ENCODE measurements at regions not wholly inside any gene's neighbourhood (a gene's known extent, or its start where the extent isn't known, plus 50 kb on each side); places are given as distances from the start of the nearest gene placed in this dataset.

DNA sequence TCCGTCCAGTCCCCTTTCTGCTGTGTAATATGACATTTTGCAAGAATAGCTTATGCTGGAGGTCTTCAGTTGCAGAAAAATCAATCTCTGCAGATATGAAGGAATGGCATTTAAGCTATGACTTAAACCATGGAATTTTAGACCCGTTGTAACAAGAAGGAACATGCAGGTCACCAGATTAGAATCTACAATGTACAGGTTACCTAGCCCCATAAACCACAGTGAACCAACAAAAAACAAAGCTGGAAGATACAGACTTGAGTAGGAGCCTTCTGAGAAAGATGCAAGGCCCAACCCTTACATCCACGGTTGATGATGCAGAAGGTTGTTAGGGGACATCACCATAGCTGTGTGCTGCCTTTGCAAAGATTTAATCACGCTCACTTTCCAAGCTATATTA, 132.5 kb downstream of the WT1 start:
- Mint-ChIP-seq H3K36me3 (ENCODE audit: insufficient read depth, unreplicated experiment) (no peaks in the 10 kb centered on the region), H3K4me3 (ENCODE audit: low read depth, unreplicated experiment) (no peak overlapping the region), H3K9me3 (ENCODE audit: low read depth, unreplicated experiment) (no peaks in the 10 kb centered on the region), H3K27ac (ENCODE audit: unreplicated experiment) (no peak overlapping the region), H3K4me1 (ENCODE audit: low read depth, unreplicated experiment) (no peaks in the 10 kb centered on the region), H3K27me3 (ENCODE audit: unreplicated experiment) (peaks cover 86% of the 10 kb centered on the region)
- CTCF ChIA-PET = interaction anchor here (0.7 to 1.6 kb wide), 3 partner anchors 10 to 490 kb away, joined by 4 to 6 read pairs (median 4); no protein-coding TSS in a partner anchor
- TF ChIP-seq, protein P1, sequence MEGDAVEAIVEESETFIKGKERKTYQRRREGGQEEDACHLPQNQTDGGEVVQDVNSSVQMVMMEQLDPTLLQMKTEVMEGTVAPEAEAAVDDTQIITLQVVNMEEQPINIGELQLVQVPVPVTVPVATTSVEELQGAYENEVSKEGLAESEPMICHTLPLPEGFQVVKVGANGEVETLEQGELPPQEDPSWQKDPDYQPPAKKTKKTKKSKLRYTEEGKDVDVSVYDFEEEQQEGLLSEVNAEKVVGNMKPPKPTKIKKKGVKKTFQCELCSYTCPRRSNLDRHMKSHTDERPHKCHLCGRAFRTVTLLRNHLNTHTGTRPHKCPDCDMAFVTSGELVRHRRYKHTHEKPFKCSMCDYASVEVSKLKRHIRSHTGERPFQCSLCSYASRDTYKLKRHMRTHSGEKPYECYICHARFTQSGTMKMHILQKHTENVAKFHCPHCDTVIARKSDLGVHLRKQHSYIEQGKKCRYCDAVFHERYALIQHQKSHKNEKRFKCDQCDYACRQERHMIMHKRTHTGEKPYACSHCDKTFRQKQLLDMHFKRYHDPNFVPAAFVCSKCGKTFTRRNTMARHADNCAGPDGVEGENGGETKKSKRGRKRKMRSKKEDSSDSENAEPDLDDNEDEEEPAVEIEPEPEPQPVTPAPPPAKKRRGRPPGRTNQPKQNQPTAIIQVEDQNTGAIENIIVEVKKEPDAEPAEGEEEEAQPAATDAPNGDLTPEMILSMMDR (IDR thresholded peaks at IDR 0.05; ENCODE audit: unreplicated experiment) = no peak
- BruUV-seq (replicated peaks) = no TSS peak
- intact Hi-C loops (cut with micrococcal nuclease; ENCODE audit: unreplicated experiment) = no loop called here
- DNase-seq = no peak

DNA sequence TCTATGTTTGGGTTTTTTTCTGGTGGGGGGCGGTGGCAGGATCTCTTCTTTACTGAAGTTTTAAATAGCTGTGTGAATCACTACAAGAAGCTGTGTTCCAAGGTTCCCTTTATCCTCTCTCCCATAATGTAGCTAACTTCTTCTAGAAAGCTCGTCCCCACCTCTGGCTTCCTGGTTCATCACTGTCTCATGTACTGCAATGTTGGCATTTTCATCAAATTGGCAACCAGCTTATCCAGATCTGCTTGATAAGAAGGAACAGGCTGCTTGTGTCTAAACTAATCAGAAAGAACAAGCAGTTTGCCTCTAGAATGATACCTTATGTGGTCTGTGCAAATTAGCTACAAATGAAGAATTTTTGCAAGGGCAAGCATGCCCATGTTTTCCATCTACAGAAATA, 130.8 kb downstream of the WT1 start:
- TF ChIP-seq, protein P1 (IDR thresholded peaks at IDR 0.05; ENCODE audit: unreplicated experiment) = no peak
- Mint-ChIP-seq H3K27me3 (ENCODE audit: unreplicated experiment) (peaks cover 80% of the 10 kb centered on the region), H3K4me1 (ENCODE audit: low read depth, unreplicated experiment) (no peaks in the 10 kb centered on the region), H3K9me3 (ENCODE audit: low read depth, unreplicated experiment) (no peaks in the 10 kb centered on the region), H3K4me3 (ENCODE audit: low read depth, unreplicated experiment) (no peak overlapping the region), H3K36me3 (ENCODE audit: insufficient read depth, unreplicated experiment) (no peaks in the 10 kb centered on the region), H3K27ac (ENCODE audit: unreplicated experiment) (no peak overlapping the region)
- no peak for DNase-seq
- intact Hi-C loops (cut with micrococcal nuclease; ENCODE audit: unreplicated experiment) = no loop called here
- no TSS peak for BruUV-seq (replicated peaks)
- CTCF ChIA-PET = interaction anchor here (1.6 kb wide), 1 partner anchor 8 kb away, joined by 6 read pairs; no protein-coding TSS in a partner anchor

DNA sequence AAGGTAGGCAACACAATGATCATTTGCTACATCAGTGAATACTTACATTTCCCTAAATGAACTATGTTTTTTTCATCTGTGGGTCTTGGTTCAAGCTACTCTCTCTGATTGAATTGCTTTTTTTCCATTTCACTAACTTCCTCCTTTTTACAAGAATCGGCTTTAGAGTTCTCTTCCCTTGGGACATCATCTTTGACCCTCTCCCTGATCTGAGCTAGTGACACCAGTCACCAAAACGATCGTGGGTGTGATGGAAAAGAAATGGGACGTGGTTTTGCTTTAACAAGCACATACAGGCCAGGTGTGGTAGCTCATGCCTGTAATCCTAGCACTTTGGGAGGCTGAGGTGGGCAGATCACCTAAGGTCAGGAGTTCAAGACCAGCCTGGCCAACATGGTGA, 129.9 kb downstream of the WT1 start:
- Mint-ChIP-seq H3K4me1 (ENCODE audit: low read depth, unreplicated experiment) (no peaks in the 10 kb centered on the region), H3K27ac (ENCODE audit: unreplicated experiment) (no peak overlapping the region), H3K4me3 (ENCODE audit: low read depth, unreplicated experiment) (no peak overlapping the region), H3K36me3 (ENCODE audit: insufficient read depth, unreplicated experiment) (no peaks in the 10 kb centered on the region), H3K27me3 (ENCODE audit: unreplicated experiment) (peaks cover 71% of the 10 kb centered on the region), H3K9me3 (ENCODE audit: low read depth, unreplicated experiment) (no peaks in the 10 kb centered on the region)
- no peak for DNase-seq
- CTCF ChIA-PET = no interaction called here
- BruUV-seq (replicated peaks) = no TSS peak
- intact Hi-C loops (cut with micrococcal nuclease; ENCODE audit: unreplicated experiment) = no loop called here
- TF ChIP-seq, protein P1 (IDR thresholded peaks at IDR 0.05; ENCODE audit: unreplicated experiment) = no peak

DNA sequence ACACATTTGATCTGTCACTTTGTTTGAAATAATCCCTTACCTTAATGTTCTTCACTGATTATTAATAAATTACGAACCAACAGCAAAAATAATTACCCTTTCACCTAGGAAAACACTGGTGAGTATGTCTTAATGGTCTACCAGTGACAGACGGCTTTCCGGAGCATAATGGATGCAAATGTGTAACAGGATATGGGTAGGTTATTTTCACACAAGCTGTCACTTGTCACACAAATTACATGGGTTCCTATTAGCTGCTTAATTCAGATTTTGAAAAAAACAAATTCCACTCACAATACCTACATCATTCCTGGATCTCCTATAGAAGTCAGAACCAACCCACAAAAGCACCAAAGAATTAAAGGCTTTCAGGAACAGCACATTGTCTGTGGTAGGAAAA, 127.9 kb downstream of the WT1 start:
- Mint-ChIP-seq H3K27me3 (ENCODE audit: unreplicated experiment) (peaks cover 60% of the 10 kb centered on the region), H3K9me3 (ENCODE audit: low read depth, unreplicated experiment) (no peaks in the 10 kb centered on the region), H3K27ac (ENCODE audit: unreplicated experiment) (no peak overlapping the region), H3K4me3 (ENCODE audit: low read depth, unreplicated experiment) (no peak overlapping the region), H3K36me3 (ENCODE audit: insufficient read depth, unreplicated experiment) (no peaks in the 10 kb centered on the region), H3K4me1 (ENCODE audit: low read depth, unreplicated experiment) (peaks cover 7% of the 10 kb centered on the region)
- no TSS peak for BruUV-seq (replicated peaks)
- TF ChIP-seq, protein P1 (IDR thresholded peaks at IDR 0.05; ENCODE audit: unreplicated experiment) = no peak
- CTCF ChIA-PET = no interaction called here
- DNase-seq = no peak
- intact Hi-C loops (cut with micrococcal nuclease; ENCODE audit: unreplicated experiment) = no loop called here
